ENCODE measurements at regions not wholly inside any gene's neighbourhood (a gene's known extent, or its start where the extent isn't known, plus 50 kb on each side); places are given as distances from the start of the nearest gene placed in this dataset.

GRCh38 chr14:40204441-40205175 is 772.4 kb upstream of the FBXO33 start:
- H3K36me3 ChIP-seq (ENCODE audit: insufficient read depth, low read length): no peaks in the 10 kb centered on the region
- TF ChIP-seq POLR2AphosphoS5 (IDR thresholded peaks at IDR 0.05; ENCODE audit: borderline replicate concordance, low read depth, low read length): no peak
- TF ChIP-seq FOXP2 (optimal IDR thresholded peaks at IDR 0.05; ENCODE audit: control extremely low read depth, extremely low read length, insufficient read depth): no peak
- TF ChIP-seq EZH2 (IDR thresholded peaks at IDR 0.05): no peak
- no peak overlapping the region for H3K4me3 ChIP-seq
- H3K27ac ChIP-seq: no peak overlapping the region
- H3K9ac ChIP-seq (ENCODE audit: insufficient read length): no peak overlapping the region
- H3K9me3 ChIP-seq (ENCODE audit: low read depth, low read length): no peaks in the 10 kb centered on the region
- DNase-seq (ENCODE audit: low read depth, low spot score): no peak

DNA sequence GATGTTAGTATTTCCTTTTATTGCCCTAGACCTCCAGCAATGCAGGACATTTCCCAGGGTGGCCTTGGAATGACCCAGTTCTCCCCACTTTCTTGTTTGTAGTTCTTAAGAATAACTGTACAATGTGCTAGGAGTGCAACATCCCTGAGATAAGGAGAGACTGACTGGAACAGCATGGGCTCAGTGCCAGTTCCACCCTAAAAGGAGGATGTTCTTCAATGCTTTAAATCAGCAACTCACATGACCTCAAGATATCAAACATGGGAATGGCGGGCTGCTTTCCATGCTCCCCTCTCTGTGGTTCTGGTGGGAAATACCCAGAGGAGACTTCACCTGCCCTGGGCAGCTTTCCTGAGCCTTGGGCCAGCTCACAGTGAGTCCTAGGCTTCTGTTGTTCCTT is 766.9 kb upstream of the FBXO33 start:
- H3K27ac ChIP-seq: no peak overlapping the region
- H3K9ac ChIP-seq (ENCODE audit: insufficient read length): no peak overlapping the region
- H3K9me3 ChIP-seq (ENCODE audit: low read depth, low read length): no peaks in the 10 kb centered on the region
- no peaks in the 10 kb centered on the region for H3K36me3 ChIP-seq (ENCODE audit: insufficient read depth, low read length)
- TF ChIP-seq FOXP2 (optimal IDR thresholded peaks at IDR 0.05; ENCODE audit: control extremely low read depth, extremely low read length, insufficient read depth) (no peak), EZH2 (IDR thresholded peaks at IDR 0.05) (no peak), POLR2AphosphoS5 (IDR thresholded peaks at IDR 0.05; ENCODE audit: borderline replicate concordance, low read depth, low read length) (no peak)
- no peak for DNase-seq (ENCODE audit: low read depth, low spot score)
- H3K4me3 ChIP-seq: no peak overlapping the region

DNA sequence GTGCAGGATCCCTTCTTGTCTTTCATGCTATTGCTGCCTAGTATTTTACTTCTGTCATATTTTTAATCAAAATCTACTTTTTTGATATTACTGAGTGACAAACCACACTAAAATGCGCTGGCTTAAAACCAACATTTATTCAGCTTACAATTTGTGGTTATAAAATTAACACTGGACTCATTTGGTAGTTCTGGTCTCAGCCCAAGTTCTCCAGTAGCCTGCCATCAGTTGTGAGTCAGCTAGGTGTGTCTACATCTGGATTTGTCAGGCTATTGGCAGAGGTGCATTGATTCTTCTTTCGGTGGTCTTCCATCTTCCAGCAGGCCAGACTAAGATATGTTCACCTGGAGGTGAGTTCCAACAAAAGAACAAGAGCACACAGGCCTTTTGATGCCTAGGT is 765.1 kb upstream of the FBXO33 start:
- DNase-seq (ENCODE audit: low read depth, low spot score): no peak
- H3K4me3 ChIP-seq: no peak overlapping the region
- no peak overlapping the region for H3K9ac ChIP-seq (ENCODE audit: insufficient read length)
- no peaks in the 10 kb centered on the region for H3K36me3 ChIP-seq (ENCODE audit: insufficient read depth, low read length)
- TF ChIP-seq EZH2 (IDR thresholded peaks at IDR 0.05) (no peak), FOXP2 (optimal IDR thresholded peaks at IDR 0.05; ENCODE audit: control extremely low read depth, extremely low read length, insufficient read depth) (no peak), POLR2AphosphoS5 (IDR thresholded peaks at IDR 0.05; ENCODE audit: borderline replicate concordance, low read depth, low read length) (no peak)
- no peaks in the 10 kb centered on the region for H3K9me3 ChIP-seq (ENCODE audit: low read depth, low read length)
- no peak overlapping the region for H3K27ac ChIP-seq

GRCh38 chr14:40188006-40188405 is 755.8 kb upstream of the FBXO33 start:
- H3K36me3 ChIP-seq (ENCODE audit: insufficient read depth, low read length): no peaks in the 10 kb centered on the region
- H3K9me3 ChIP-seq (ENCODE audit: low read depth, low read length): no peaks in the 10 kb centered on the region
- no peak for DNase-seq (ENCODE audit: low read depth, low spot score)
- no peak overlapping the region for H3K4me3 ChIP-seq
- no peak for TF ChIP-seq EZH2 (IDR thresholded peaks at IDR 0.05)
- TF ChIP-seq FOXP2 (optimal IDR thresholded peaks at IDR 0.05; ENCODE audit: control extremely low read depth, extremely low read length, insufficient read depth): no peak
- no peak for TF ChIP-seq POLR2AphosphoS5 (IDR thresholded peaks at IDR 0.05; ENCODE audit: borderline replicate concordance, low read depth, low read length)
- H3K9ac ChIP-seq (ENCODE audit: insufficient read length): no peak overlapping the region
- no peak overlapping the region for H3K27ac ChIP-seq

GRCh38 chr14:40164083-40164482 is 731.9 kb upstream of the FBXO33 start:
- TF ChIP-seq FOXP2 (optimal IDR thresholded peaks at IDR 0.05; ENCODE audit: control extremely low read depth, extremely low read length, insufficient read depth) (no peak), EZH2 (IDR thresholded peaks at IDR 0.05) (no peak), POLR2AphosphoS5 (IDR thresholded peaks at IDR 0.05; ENCODE audit: borderline replicate concordance, low read depth, low read length) (no peak)
- H3K27ac ChIP-seq: no peak overlapping the region
- no peak overlapping the region for H3K9ac ChIP-seq (ENCODE audit: insufficient read length)
- no peaks in the 10 kb centered on the region for H3K36me3 ChIP-seq (ENCODE audit: insufficient read depth, low read length)
- H3K4me3 ChIP-seq: no peak overlapping the region
- H3K9me3 ChIP-seq (ENCODE audit: low read depth, low read length): no peaks in the 10 kb centered on the region
- no peak for DNase-seq (ENCODE audit: low read depth, low spot score)

GRCh38 chr14:40139657-40140056 is 707.4 kb upstream of the FBXO33 start:
- no peaks in the 10 kb centered on the region for H3K9me3 ChIP-seq (ENCODE audit: low read depth, low read length)
- no peaks in the 10 kb centered on the region for H3K36me3 ChIP-seq (ENCODE audit: insufficient read depth, low read length)
- H3K4me3 ChIP-seq: no peak overlapping the region
- TF ChIP-seq EZH2 (IDR thresholded peaks at IDR 0.05): no peak
- no peak for TF ChIP-seq FOXP2 (optimal IDR thresholded peaks at IDR 0.05; ENCODE audit: control extremely low read depth, extremely low read length, insufficient read depth)
- TF ChIP-seq POLR2AphosphoS5 (IDR thresholded peaks at IDR 0.05; ENCODE audit: borderline replicate concordance, low read depth, low read length): no peak
- no peak overlapping the region for H3K27ac ChIP-seq
- no peak overlapping the region for H3K9ac ChIP-seq (ENCODE audit: insufficient read length)
- DNase-seq (ENCODE audit: low read depth, low spot score): no peak

- H3K27ac ChIP-seq: no peak overlapping the region
- no peak for TF ChIP-seq FOXP2 (optimal IDR thresholded peaks at IDR 0.05; ENCODE audit: control extremely low read depth, extremely low read length, insufficient read depth)
- TF ChIP-seq EZH2 (IDR thresholded peaks at IDR 0.05): no peak
- TF ChIP-seq POLR2AphosphoS5 (IDR thresholded peaks at IDR 0.05; ENCODE audit: borderline replicate concordance, low read depth, low read length): no peak
- no peak for DNase-seq (ENCODE audit: low read depth, low spot score)
- no peaks in the 10 kb centered on the region for H3K36me3 ChIP-seq (ENCODE audit: insufficient read depth, low read length)
- no peak overlapping the region for H3K9ac ChIP-seq (ENCODE audit: insufficient read length)
- H3K4me3 ChIP-seq: no peak overlapping the region
- H3K9me3 ChIP-seq (ENCODE audit: low read depth, low read length): no peaks in the 10 kb centered on the region
These were observed 701.2 kb upstream of the FBXO33 start for GRCh38 chr14:40133463-40133862.

- no peak for TF ChIP-seq FOXP2 (optimal IDR thresholded peaks at IDR 0.05; ENCODE audit: control extremely low read depth, extremely low read length, insufficient read depth)
- TF ChIP-seq POLR2AphosphoS5 (IDR thresholded peaks at IDR 0.05; ENCODE audit: borderline replicate concordance, low read depth, low read length): no peak
- TF ChIP-seq EZH2 (IDR thresholded peaks at IDR 0.05): no peak
- Histone ChIP-seq H3K9ac (ENCODE audit: insufficient read length) (no peak overlapping the region), H3K4me3 (no peak overlapping the region), H3K9me3 (ENCODE audit: low read depth, low read length) (no peaks in the 10 kb centered on the region), H3K27ac (no peak overlapping the region), H3K36me3 (ENCODE audit: insufficient read depth, low read length) (no peaks in the 10 kb centered on the region)
- DNase-seq (ENCODE audit: low read depth, low spot score): no peak
These were observed 696.9 kb upstream of the FBXO33 start for GRCh38 chr14:40129159-40129558.

- no peaks in the 10 kb centered on the region for H3K36me3 ChIP-seq (ENCODE audit: insufficient read depth, low read length)
- TF ChIP-seq POLR2AphosphoS5 (IDR thresholded peaks at IDR 0.05; ENCODE audit: borderline replicate concordance, low read depth, low read length) (no peak), EZH2 (IDR thresholded peaks at IDR 0.05) (no peak), FOXP2 (optimal IDR thresholded peaks at IDR 0.05; ENCODE audit: control extremely low read depth, extremely low read length, insufficient read depth) (no peak)
- no peak overlapping the region for H3K9ac ChIP-seq (ENCODE audit: insufficient read length)
- DNase-seq (ENCODE audit: low read depth, low spot score): no peak
- H3K4me3 ChIP-seq: no peak overlapping the region
- H3K9me3 ChIP-seq (ENCODE audit: low read depth, low read length): no peaks in the 10 kb centered on the region
- no peak overlapping the region for H3K27ac ChIP-seq
These were observed 691.6 kb upstream of the FBXO33 start for GRCh38 chr14:40123816-40124215.
